ENCODE measurements at regions not wholly inside any gene's neighbourhood (a gene's known extent, or its start where the extent isn't known, plus 50 kb on each side); places are given as distances from the start of the nearest gene placed in this dataset.

DNA sequence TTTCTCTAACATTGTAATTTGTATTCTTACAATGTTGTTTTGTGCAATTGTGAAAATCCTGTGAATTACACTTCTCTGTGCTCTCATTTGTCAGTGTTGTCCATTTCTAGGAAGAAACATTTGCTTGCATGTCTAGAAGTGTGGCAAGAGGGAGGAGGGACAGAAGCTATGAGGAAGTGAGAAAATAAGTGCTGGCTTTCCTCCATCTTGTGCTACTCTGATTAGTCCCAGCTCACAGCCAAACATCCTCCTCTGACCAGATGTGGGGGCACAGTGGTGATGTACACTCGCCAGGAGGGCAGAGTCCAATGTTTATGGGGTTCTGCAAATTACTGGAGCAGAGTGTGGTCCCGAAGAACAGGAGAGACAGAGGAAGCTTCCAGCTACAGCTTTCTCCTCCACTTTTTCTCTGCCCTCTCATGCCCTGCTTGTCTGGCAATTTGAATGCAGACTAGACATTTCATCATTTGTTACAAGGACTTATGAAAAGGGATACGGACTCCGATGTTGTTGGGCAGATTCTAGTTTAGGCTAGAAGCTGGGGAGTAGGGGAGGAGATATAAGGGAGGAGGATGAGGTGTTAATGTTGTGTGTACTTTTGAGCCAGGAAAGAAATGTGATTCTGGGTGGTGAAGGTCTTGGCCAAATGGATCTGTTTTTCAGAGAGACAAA, 131.0 kb upstream of the C1GALT1 start:
- H2AFZ ChIP-seq (ENCODE audit: control insufficient read depth, low read length), result peak overlapping the region; percentile 0
- H3K9me3 ChIP-seq (ENCODE audit: control insufficient read depth, low read depth, low read length), result no peaks in the 10 kb centered on the region
- FAIRE-seq, result no peak
- dilution Hi-C loops (cut with MboI; ENCODE audit: extremely low pct_ligation_motif_present, low sequenced_read_pairs), result no loop called here
- H3K79me2 ChIP-seq (ENCODE audit: control insufficient read depth, insufficient read depth, low read length), result no peaks in the 10 kb centered on the region
- H3K27me3 ChIP-seq (ENCODE audit: control insufficient read depth, extremely low read depth, insufficient read depth, low read length), result no peaks in the 10 kb centered on the region
- H3K4me2 ChIP-seq (ENCODE audit: control insufficient read depth, extremely low read depth, insufficient read depth, low read depth, low read length), result no peak overlapping the region
- no peaks in the 10 kb centered on the region for H3K36me3 ChIP-seq (ENCODE audit: control insufficient read depth in 2 of 2, extremely low read depth in 1 of 2, insufficient read depth in 2 of 2, low read length in 2 of 2)
- H4K20me1 ChIP-seq (ENCODE audit: control insufficient read depth, extremely low read depth, insufficient read depth, low read length), result no peaks in the 10 kb centered on the region
- H3K27ac ChIP-seq (ENCODE audit: control insufficient read depth, insufficient read depth, low read length), result no peak overlapping the region
- H3K9ac ChIP-seq (ENCODE audit: control insufficient read depth, extremely low read depth, insufficient read depth, low read length), result no peak overlapping the region
- DNase-seq (ENCODE audit: low read depth, low spot score), result no peak
- no peaks in the 10 kb centered on the region for H3K9me1 ChIP-seq (ENCODE audit: control insufficient read depth, extremely low read depth, insufficient read depth, low read length)
- H3K4me1 ChIP-seq (ENCODE audit: control insufficient read depth, extremely low read depth, insufficient read depth, low read length), result no peaks in the 10 kb centered on the region
- TF ChIP-seq, protein P1, sequence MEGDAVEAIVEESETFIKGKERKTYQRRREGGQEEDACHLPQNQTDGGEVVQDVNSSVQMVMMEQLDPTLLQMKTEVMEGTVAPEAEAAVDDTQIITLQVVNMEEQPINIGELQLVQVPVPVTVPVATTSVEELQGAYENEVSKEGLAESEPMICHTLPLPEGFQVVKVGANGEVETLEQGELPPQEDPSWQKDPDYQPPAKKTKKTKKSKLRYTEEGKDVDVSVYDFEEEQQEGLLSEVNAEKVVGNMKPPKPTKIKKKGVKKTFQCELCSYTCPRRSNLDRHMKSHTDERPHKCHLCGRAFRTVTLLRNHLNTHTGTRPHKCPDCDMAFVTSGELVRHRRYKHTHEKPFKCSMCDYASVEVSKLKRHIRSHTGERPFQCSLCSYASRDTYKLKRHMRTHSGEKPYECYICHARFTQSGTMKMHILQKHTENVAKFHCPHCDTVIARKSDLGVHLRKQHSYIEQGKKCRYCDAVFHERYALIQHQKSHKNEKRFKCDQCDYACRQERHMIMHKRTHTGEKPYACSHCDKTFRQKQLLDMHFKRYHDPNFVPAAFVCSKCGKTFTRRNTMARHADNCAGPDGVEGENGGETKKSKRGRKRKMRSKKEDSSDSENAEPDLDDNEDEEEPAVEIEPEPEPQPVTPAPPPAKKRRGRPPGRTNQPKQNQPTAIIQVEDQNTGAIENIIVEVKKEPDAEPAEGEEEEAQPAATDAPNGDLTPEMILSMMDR (optimal IDR thresholded peaks at IDR 0.05 in 1 of 3, IDR thresholded peaks at IDR 0.05 in 1 of 3, conservative IDR thresholded peaks at IDR 0.05 in 1 of 3; ENCODE audit: extremely low read depth in 1 of 3, insufficient read depth in 2 of 3, low read length in 3 of 3), result no peak
- TF ChIP-seq EZH2 (IDR thresholded peaks at IDR 0.05; ENCODE audit: low read length), result no peak
- H3K4me3 ChIP-seq (ENCODE audit: control insufficient read depth in 2 of 3, extremely low read depth in 1 of 3, insufficient read depth in 2 of 3, low read depth in 1 of 3, low read length in 3 of 3), result no peak overlapping the region

DNA sequence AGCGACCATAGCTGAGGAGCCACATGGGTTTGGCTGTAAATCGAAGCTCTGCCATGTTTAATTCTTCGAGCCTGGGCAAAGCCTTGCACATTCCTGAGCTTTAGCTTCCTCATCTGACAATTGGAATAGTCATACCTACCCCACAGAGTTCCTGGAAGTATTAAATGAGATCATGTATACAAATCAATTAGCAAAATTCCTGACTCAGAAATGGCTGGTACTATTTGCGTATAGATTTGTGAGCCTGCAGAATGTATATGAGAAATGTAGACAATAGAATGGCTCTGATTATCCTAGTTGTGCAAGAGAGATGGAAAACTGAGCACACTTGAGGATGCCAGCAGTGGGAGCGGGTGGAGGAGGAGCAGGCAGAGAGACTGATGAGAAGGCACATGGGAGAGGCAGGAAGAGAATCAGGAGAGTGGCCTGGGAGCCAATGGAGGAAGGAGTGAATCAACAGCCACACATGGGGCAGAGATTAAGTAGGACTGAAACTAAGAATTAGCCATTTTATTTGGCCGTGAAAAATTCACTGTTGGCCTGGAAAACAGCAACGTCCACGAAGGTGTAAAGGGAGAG, 128.0 kb upstream of the C1GALT1 start:
- FAIRE-seq, result no peak
- no peak for DNase-seq (ENCODE audit: low read depth, low spot score)
- no peak overlapping the region for H3K4me2 ChIP-seq (ENCODE audit: control insufficient read depth, extremely low read depth, insufficient read depth, low read depth, low read length)
- no peaks in the 10 kb centered on the region for H3K9me3 ChIP-seq (ENCODE audit: control insufficient read depth, low read depth, low read length)
- H3K4me3 ChIP-seq (ENCODE audit: control insufficient read depth in 2 of 3, extremely low read depth in 1 of 3, insufficient read depth in 2 of 3, low read depth in 1 of 3, low read length in 3 of 3), result no peak overlapping the region
- H2AFZ ChIP-seq (ENCODE audit: control insufficient read depth, low read length), result peak overlapping the region; percentile 27
- no peaks in the 10 kb centered on the region for H3K9me1 ChIP-seq (ENCODE audit: control insufficient read depth, extremely low read depth, insufficient read depth, low read length)
- no peaks in the 10 kb centered on the region for H3K27me3 ChIP-seq (ENCODE audit: control insufficient read depth, extremely low read depth, insufficient read depth, low read length)
- no peak overlapping the region for H3K27ac ChIP-seq (ENCODE audit: control insufficient read depth, insufficient read depth, low read length)
- no peaks in the 10 kb centered on the region for H3K4me1 ChIP-seq (ENCODE audit: control insufficient read depth, extremely low read depth, insufficient read depth, low read length)
- no peak overlapping the region for H3K9ac ChIP-seq (ENCODE audit: control insufficient read depth, extremely low read depth, insufficient read depth, low read length)
- H4K20me1 ChIP-seq (ENCODE audit: control insufficient read depth, extremely low read depth, insufficient read depth, low read length), result no peaks in the 10 kb centered on the region
- dilution Hi-C loops (cut with MboI; ENCODE audit: extremely low pct_ligation_motif_present, low sequenced_read_pairs), result no loop called here
- no peak for TF ChIP-seq EZH2 (IDR thresholded peaks at IDR 0.05; ENCODE audit: low read length)
- TF ChIP-seq, protein P1 (optimal IDR thresholded peaks at IDR 0.05 in 1 of 3, IDR thresholded peaks at IDR 0.05 in 1 of 3, conservative IDR thresholded peaks at IDR 0.05 in 1 of 3; ENCODE audit: extremely low read depth in 1 of 3, insufficient read depth in 2 of 3, low read length in 3 of 3), result no peak
- no peaks in the 10 kb centered on the region for H3K36me3 ChIP-seq (ENCODE audit: control insufficient read depth in 2 of 2, extremely low read depth in 1 of 2, insufficient read depth in 2 of 2, low read length in 2 of 2)
- H3K79me2 ChIP-seq (ENCODE audit: control insufficient read depth, insufficient read depth, low read length), result no peaks in the 10 kb centered on the region
